Activated CD8-positive, alpha-beta memory T cell treated with anti-CD3 and anti-CD28 coated beads, Interleukin-2, amount 10 ng/mL, durations not matched to agents 7 days and 5 days (primary cell): ENCODE measurements at regions not wholly inside any gene's neighbourhood (a gene's known extent, or its start where the extent isn't known, plus 50 kb on each side); places are given as distances from the start of the nearest gene placed in this dataset.
A peak's percentile ranks its signal among the peaks of the same experiment; 100 is the strongest.

Experiments
- ATAC-seq: fragments of 150-1000 bp; cut with Tn5 transposase; one replicate; pipeline ENCODE4 v1.10.0; 2021; ENCODE audit warnings: moderate library complexity
- CTCF ChIA-PET: fragments of 350-600 bp; sonication (Branson Sonifier 250); formaldehyde crosslinking; loops from one replicate; lab custom pipeline; 2021; ENCODE audit warnings: antibody characterized with exemption; lab: Charles Lee
- DNase-seq: peaks from one replicate; pipeline ENCODE4 v3.0.0-alpha.2; 2020
- H3K27ac Mint-ChIP-seq: one replicate; pipeline ENCODE4 v1.8.0; 2021; ENCODE audit warnings: mild to moderate bottlenecking, mixed read lengths
- H3K27me3 Mint-ChIP-seq: one replicate; pipeline ENCODE4 v1.8.0; 2021; ENCODE audit warnings: mixed read lengths
- H3K36me3 Mint-ChIP-seq: one replicate; pipeline ENCODE4 v1.8.0; 2021; ENCODE audit warnings: mild to moderate bottlenecking, mixed read lengths
- H3K4me1 Mint-ChIP-seq: one replicate; pipeline ENCODE4 v1.8.0; 2021; ENCODE audit warnings: mixed read lengths
- H3K4me3 Mint-ChIP-seq: one replicate; pipeline ENCODE4 v1.8.0; 2021; ENCODE audit warnings: mild to moderate bottlenecking, moderate library complexity, mixed read lengths
- H3K9me3 Mint-ChIP-seq: one replicate; pipeline ENCODE4 v1.8.0; 2022; ENCODE audit warnings: low read depth, mixed read lengths

GRCh38 chr3:71973274-71974030 lies 188.5 kb upstream of the PROK2 start:
- Mint-ChIP-seq H3K9me3 (peaks cover 3% of the 10 kb centered on the region), H3K4me3 (no peak overlapping the region), H3K27me3 (peaks cover under 1% of the 10 kb centered on the region), H3K27ac (no peak overlapping the region), H3K36me3 (no peaks in the 10 kb centered on the region), H3K4me1 (peaks cover 16% of the 10 kb centered on the region)
- DNase-seq (no peak), ATAC-seq (no peak)
- CTCF ChIA-PET: interaction anchor here (1.4 kb wide), 1 partner anchor 10 kb away, joined by 3 read pairs; no protein-coding TSS in a partner anchor

- CTCF ChIA-PET: no interaction called here
Measured at GRCh38 chr3:71972031-71972430, 187.1 kb upstream of the PROK2 start.

GRCh38 chr3:71968544-71968943 lies 183.6 kb upstream of the PROK2 start:
- Mint-ChIP-seq H3K36me3 (peaks cover 1% of the 10 kb centered on the region), H3K27ac (no peak overlapping the region), H3K4me3 (no peak overlapping the region), H3K9me3 (no peaks in the 10 kb centered on the region), H3K4me1 (peaks cover 8% of the 10 kb centered on the region), H3K27me3 (peaks cover 20% of the 10 kb centered on the region)
- CTCF ChIA-PET: no interaction called here
- ATAC-seq (no peak), DNase-seq (no peak)

More at GRCh38 chr3:71972031-71972430, 187.1 kb upstream of the PROK2 start:
- ATAC-seq (no peak), DNase-seq (no peak)
- H3K4me3 Mint-ChIP-seq: no peak overlapping the region
- H3K36me3 Mint-ChIP-seq: no peaks in the 10 kb centered on the region
- H3K27me3 Mint-ChIP-seq: peaks cover 4% of the 10 kb centered on the region
- H3K4me1 Mint-ChIP-seq: peaks cover 6% of the 10 kb centered on the region
- no peak overlapping the region for H3K27ac Mint-ChIP-seq
- peaks cover 3% of the 10 kb centered on the region for H3K9me3 Mint-ChIP-seq

GRCh38 chr3:71966185-71966584 lies 181.2 kb upstream of the PROK2 start:
- peaks cover 1% of the 10 kb centered on the region for H3K36me3 Mint-ChIP-seq
- CTCF ChIA-PET: interaction anchor here (1.5 kb wide), 1 partner anchor 11 kb away, joined by 5 read pairs; no protein-coding TSS in a partner anchor

GRCh38 chr3:71964170-71964569 lies 179.2 kb upstream of the PROK2 start:
- no peak overlapping the region for H3K4me3 Mint-ChIP-seq
- H3K36me3 Mint-ChIP-seq: peaks cover 1% of the 10 kb centered on the region
- H3K27ac Mint-ChIP-seq: no peak overlapping the region
- H3K27me3 Mint-ChIP-seq: peaks cover 41% of the 10 kb centered on the region
- ATAC-seq: no peak
- CTCF ChIA-PET: no interaction called here
- H3K4me1 Mint-ChIP-seq: peaks cover 10% of the 10 kb centered on the region
- H3K9me3 Mint-ChIP-seq: no peaks in the 10 kb centered on the region
- DNase-seq: no peak

More at GRCh38 chr3:71966185-71966584, 181.2 kb upstream of the PROK2 start:
- no peak overlapping the region for H3K27ac Mint-ChIP-seq
- ATAC-seq (no peak), DNase-seq (no peak)
- peaks cover 35% of the 10 kb centered on the region for H3K27me3 Mint-ChIP-seq
- H3K4me3 Mint-ChIP-seq: no peak overlapping the region
- peaks cover 10% of the 10 kb centered on the region for H3K4me1 Mint-ChIP-seq
- H3K9me3 Mint-ChIP-seq: no peaks in the 10 kb centered on the region

- ATAC-seq (no peak), DNase-seq (no peak)
- Mint-ChIP-seq H3K36me3 (peaks cover 2% of the 10 kb centered on the region), H3K27ac (no peak overlapping the region), H3K4me1 (peaks cover 24% of the 10 kb centered on the region), H3K9me3 (no peaks in the 10 kb centered on the region), H3K27me3 (peaks cover 37% of the 10 kb centered on the region), H3K4me3 (no peak overlapping the region)
- CTCF ChIA-PET: interaction anchor here (0.7 kb wide), 1 partner anchor 847 kb away, joined by 3 read pairs; no protein-coding TSS in a partner anchor
Measured at GRCh38 chr3:71962561-71963240, 177.8 kb upstream of the PROK2 start.

- CTCF ChIA-PET: no interaction called here
- Mint-ChIP-seq H3K27ac (no peak overlapping the region), H3K9me3 (peaks cover 2% of the 10 kb centered on the region), H3K27me3 (peaks cover 35% of the 10 kb centered on the region), H3K4me3 (no peak overlapping the region), H3K36me3 (peaks cover 6% of the 10 kb centered on the region), H3K4me1 (peaks cover 28% of the 10 kb centered on the region)
- DNase-seq: no peak
- no peak for ATAC-seq
Measured at GRCh38 chr3:71961891-71962290, 176.9 kb upstream of the PROK2 start.

GRCh38 chr3:71961378-71961777 lies 176.4 kb upstream of the PROK2 start:
- H3K9me3 Mint-ChIP-seq: peaks cover 2% of the 10 kb centered on the region

GRCh38 chr3:71958533-71958932 lies 173.6 kb upstream of the PROK2 start:
- CTCF ChIA-PET: interaction anchor here (0.6 kb wide), 1 partner anchor 183 kb away, joined by 3 read pairs; no protein-coding TSS in a partner anchor

More at GRCh38 chr3:71961378-71961777, 176.4 kb upstream of the PROK2 start:
- ATAC-seq (no peak), DNase-seq (no peak)
- no peak overlapping the region for H3K27ac Mint-ChIP-seq
- peaks cover 30% of the 10 kb centered on the region for H3K4me1 Mint-ChIP-seq
- CTCF ChIA-PET: no interaction called here
- no peak overlapping the region for H3K4me3 Mint-ChIP-seq
- peaks cover 30% of the 10 kb centered on the region for H3K27me3 Mint-ChIP-seq
- H3K36me3 Mint-ChIP-seq: peaks cover 5% of the 10 kb centered on the region

GRCh38 chr3:71956716-71957115 lies 171.8 kb upstream of the PROK2 start:
- Mint-ChIP-seq H3K9me3 (peaks cover 2% of the 10 kb centered on the region), H3K4me1 (peaks cover 44% of the 10 kb centered on the region), H3K4me3 (no peak overlapping the region), H3K36me3 (peaks cover 5% of the 10 kb centered on the region), H3K27me3 (peaks cover 10% of the 10 kb centered on the region), H3K27ac (no peak overlapping the region)
- DNase-seq: no peak
- CTCF ChIA-PET: interaction anchor here (0.6 kb wide), 1 partner anchor 31 kb away, joined by 3 read pairs; no protein-coding TSS in a partner anchor
- no peak for ATAC-seq

More at GRCh38 chr3:71958533-71958932, 173.6 kb upstream of the PROK2 start:
- Mint-ChIP-seq H3K9me3 (peaks cover 2% of the 10 kb centered on the region), H3K4me1 (peaks cover 39% of the 10 kb centered on the region), H3K27ac (peak overlapping the region; percentile 61), H3K4me3 (no peak overlapping the region), H3K36me3 (peaks cover 5% of the 10 kb centered on the region), H3K27me3 (peaks cover 20% of the 10 kb centered on the region)
- ATAC-seq (peak; percentile 52), DNase-seq (no peak)

- CTCF ChIA-PET: interaction anchor here (0.5 to 0.6 kb wide), 2 partner anchors 31 to 596 kb away, joined by 3 read pairs; no protein-coding TSS in a partner anchor
- Mint-ChIP-seq H3K9me3 (peaks cover 2% of the 10 kb centered on the region), H3K27me3 (peaks cover 4% of the 10 kb centered on the region), H3K27ac (peak overlapping the region; percentile 67), H3K36me3 (peaks cover 5% of the 10 kb centered on the region), H3K4me1 (peaks cover 44% of the 10 kb centered on the region), H3K4me3 (no peak overlapping the region)
- ATAC-seq: peak; percentile 27
- no peak for DNase-seq
Measured at GRCh38 chr3:71956069-71956340, 171.1 kb upstream of the PROK2 start.

- Mint-ChIP-seq H3K4me3 (no peak overlapping the region), H3K9me3 (peaks cover 2% of the 10 kb centered on the region), H3K27ac (peak overlapping the region; percentile 67), H3K4me1 (peaks cover 44% of the 10 kb centered on the region), H3K27me3 (no peaks in the 10 kb centered on the region), H3K36me3 (peaks cover 5% of the 10 kb centered on the region)
- peak; percentile 63 for ATAC-seq
- DNase-seq: peak; percentile 64
- CTCF ChIA-PET: interaction anchor here (0.5 kb wide), 1 partner anchor 597 kb away, joined by 3 read pairs; no protein-coding TSS in a partner anchor
Measured at GRCh38 chr3:71955240-71956068, 170.5 kb upstream of the PROK2 start.

- no peaks in the 10 kb centered on the region for H3K27me3 Mint-ChIP-seq
- H3K4me3 Mint-ChIP-seq: no peak overlapping the region
- DNase-seq (no peak), ATAC-seq (no peak)
- no peaks in the 10 kb centered on the region for H3K9me3 Mint-ChIP-seq
- no peak overlapping the region for H3K27ac Mint-ChIP-seq
- no peaks in the 10 kb centered on the region for H3K36me3 Mint-ChIP-seq
- peaks cover 25% of the 10 kb centered on the region for H3K4me1 Mint-ChIP-seq
- CTCF ChIA-PET: no interaction called here
Measured at GRCh38 chr3:71951842-71952241, 166.9 kb upstream of the PROK2 start.
